GM19397 (cell line): ENCODE measurements at regions not wholly inside any gene's neighbourhood (a gene's known extent, or its start where the extent isn't known, plus 50 kb on each side); places are given as distances from the start of the nearest gene placed in this dataset.
"Not testable (repeated sequence)": the region's sequence is repeated elsewhere in the genome, so short reads cannot be mapped to it uniquely, and the experiment has no call there.

Experiments
- ATAC-seq: cut with Tn5 transposase; IDR thresholded peaks from one replicate; pipeline ENCODE4 v1.9.1; 2021; ENCODE audit warnings: mild to moderate bottlenecking, moderate library complexity; ENCODE audit not compliant: unreplicated experiment

DNA sequence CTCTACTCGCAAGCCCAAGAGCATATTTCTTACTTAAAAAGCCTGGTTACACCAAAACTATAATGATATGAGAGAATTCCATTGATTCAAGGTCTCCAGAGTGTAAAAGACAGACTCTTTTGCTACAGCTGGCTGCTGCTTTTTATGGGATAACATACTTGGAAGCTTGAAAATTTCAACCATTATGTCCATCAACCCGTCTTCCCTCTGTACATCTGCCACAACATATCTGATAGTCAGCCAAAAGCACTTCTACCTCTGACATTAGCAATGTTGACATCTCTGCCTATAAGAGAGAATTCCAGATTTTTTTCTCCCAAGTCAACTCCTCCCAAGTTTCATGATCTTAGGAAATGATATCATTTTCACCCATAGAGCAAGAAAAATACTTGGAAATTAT is 54.4 kb upstream of the IQCM start:
- ATAC-seq: no peak

GRCh38 chr4:149881744-149882143 is 66.1 kb upstream of the IQCM start:
- no peak for ATAC-seq

- ATAC-seq: no peak
Observed at GRCh38 chr4:149882251-149882650, 66.6 kb upstream of the IQCM start.

DNA sequence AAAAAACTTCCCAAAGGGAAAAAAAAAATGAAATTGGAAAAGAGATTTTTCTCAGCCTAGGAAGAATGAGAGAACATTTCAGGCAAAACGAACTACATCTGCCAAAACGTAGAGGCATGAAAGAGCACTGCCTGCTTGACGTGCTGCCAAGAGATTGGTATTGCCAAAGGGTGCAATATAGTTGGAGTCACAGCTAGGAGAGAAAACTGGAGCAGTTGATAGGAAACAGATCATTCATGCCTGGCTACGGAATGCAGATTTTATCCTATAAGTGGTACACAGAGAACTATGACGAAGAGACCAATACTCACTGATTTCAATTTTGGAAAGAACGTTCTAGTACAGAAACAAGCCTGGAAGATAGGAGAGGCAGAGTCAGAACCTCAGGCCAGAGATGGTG is 68.4 kb upstream of the IQCM start:
- ATAC-seq: no peak

GRCh38 chr4:149884529-149885181 is 69.0 kb upstream of the IQCM start:
- no peak for ATAC-seq

DNA sequence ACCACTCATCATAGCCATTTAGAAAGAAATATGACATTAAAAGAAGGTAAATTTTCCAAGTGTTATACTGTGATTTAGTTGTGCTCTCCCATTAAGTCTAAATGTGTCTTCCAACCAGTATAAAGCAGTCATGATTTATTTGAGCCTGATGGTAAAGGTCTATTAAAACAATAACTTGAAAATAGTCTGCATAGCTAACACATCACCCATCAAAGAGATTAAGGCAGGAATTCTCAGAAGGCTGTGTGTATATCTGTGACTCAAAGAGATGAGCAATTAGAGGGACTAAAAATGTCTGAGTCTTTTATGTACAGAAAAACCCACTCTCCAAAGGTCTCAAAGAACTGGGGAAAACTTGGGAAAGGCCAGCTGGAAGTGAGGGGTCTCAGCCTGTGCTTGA is 70.3 kb upstream of the IQCM start:
- no peak for ATAC-seq

DNA sequence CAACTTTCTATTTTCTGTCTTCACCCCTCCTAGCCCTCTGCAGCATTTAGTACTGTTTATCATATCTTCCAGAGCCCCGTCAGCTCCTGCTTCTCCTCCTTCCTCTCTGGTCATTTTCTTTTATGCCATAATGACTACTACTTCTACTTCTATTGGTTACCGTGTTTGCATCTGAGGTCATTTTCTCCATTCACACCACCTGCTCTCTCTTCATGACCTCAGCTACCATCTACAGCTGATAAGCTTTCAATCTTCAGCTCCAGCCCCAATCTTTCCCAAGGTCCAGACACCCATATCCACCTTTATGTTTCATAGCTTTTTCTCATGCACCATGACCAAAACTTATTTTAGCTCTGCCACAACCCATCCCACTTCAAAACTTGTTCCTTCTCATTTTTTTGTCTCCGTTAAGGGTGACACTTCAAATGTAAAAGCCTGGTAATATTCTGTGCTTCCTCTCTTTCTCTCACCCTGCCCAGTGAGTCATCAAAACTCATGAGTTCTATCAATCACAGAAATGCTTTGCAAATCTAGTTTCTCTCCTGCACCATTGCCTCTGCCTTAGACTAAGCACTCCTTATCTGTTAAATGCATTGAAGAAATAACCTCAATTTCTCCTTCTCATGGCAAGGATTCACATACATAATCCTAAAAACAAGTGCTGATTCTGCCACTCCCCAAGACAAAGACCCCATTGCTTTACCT is 71.3 kb upstream of the IQCM start:
- ATAC-seq: no peak

- ATAC-seq: no peak
Observed at GRCh38 chr4:149889991-149890390, 74.3 kb upstream of the IQCM start.

GRCh38 chr4:149890531-149890930 is 74.9 kb upstream of the IQCM start:
- ATAC-seq: no peak

- no peak for ATAC-seq
Observed at GRCh38 chr4:149891426-149891825, 75.8 kb upstream of the IQCM start.

DNA sequence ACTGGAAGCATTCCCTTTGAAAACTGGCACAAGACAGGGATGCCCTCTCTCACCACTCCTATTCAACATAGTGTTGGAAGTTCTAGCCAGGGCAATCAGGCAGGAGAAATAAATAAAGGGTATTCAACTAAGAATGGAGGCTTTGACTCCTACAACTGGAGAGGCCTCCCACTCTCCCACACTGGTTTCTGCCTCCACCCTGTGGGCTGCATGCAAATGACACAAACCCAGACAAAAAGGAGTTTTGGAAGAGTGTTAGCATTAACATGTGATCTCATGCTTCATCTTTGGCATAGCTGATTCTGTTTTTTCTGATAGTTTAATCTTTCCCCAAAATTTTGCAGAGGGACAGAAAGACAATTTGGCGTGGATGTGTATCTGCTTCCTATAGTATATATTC is 80.8 kb upstream of the IQCM start:
- ATAC-seq: no peak

- no peak for ATAC-seq
Observed at GRCh38 chr4:149897783-149898182, 82.1 kb upstream of the IQCM start.

DNA sequence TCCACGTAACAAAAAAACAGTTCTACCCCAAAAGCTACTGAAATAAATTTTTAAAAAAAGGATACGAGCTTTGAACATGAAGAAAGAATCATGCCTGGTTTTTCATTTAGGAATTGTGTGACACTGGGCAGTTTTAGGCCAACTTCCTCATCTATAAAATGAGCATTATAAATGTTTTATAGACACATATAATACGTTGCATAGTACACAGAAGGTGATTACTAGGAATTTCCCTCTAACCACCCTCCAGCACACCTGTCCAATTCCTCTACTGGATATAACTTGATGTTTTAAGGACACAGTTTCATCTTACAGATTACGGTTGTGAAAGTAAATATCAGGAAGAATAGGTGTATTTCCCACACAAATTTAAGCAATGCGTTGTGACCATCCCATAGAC is 85.5 kb upstream of the IQCM start:
- no peak for ATAC-seq

GRCh38 chr4:149902242-149902641 is 86.6 kb upstream of the IQCM start:
- ATAC-seq: no peak

DNA sequence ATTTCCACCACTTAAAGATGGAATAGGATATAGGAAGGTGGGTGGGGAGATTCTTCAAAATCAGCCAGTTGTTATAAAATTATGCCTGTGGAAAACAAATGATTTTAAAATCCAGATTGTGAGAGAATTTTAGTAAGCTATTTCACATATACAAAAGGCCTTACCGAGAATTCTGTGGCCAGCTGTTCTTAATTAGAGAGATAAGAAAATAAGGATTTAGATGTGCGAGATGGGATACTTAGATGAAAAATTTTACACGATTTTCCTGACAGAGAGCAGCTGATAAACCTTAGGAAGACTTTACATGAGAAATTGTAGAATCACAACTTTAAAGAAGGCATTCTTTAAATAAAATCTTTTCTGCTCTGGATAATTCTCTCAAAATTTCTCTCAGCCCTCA is 94.5 kb upstream of the IQCM start:
- ATAC-seq: no peak

- ATAC-seq: no peak
Observed at GRCh38 chr4:149910604-149911350, 95.1 kb upstream of the IQCM start.

DNA sequence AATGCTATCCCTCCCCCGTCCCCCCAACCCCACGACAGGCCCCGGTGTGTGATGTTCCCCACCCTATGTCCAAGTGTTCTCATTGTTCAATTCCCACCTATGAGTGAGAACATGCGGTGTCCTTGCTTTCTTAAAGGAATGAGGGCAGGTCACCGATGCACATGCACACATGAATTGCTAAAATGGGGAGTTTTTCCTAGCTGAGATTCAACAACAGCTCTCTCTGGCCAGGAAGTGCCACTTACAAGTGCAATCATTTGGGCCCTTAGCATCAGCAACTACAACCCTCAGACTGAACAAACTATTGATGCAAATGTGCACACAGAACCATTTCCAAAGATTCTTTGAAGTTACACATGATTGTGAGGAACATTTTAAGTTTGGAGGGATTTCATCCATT is 95.7 kb upstream of the IQCM start:
- ATAC-seq: no peak

GRCh38 chr4:149912000-149912399 is 96.4 kb upstream of the IQCM start:
- ATAC-seq: no peak

GRCh38 chr4:149914119-149915115 is 98.8 kb upstream of the IQCM start:
- peak; percentile 91 for ATAC-seq

DNA sequence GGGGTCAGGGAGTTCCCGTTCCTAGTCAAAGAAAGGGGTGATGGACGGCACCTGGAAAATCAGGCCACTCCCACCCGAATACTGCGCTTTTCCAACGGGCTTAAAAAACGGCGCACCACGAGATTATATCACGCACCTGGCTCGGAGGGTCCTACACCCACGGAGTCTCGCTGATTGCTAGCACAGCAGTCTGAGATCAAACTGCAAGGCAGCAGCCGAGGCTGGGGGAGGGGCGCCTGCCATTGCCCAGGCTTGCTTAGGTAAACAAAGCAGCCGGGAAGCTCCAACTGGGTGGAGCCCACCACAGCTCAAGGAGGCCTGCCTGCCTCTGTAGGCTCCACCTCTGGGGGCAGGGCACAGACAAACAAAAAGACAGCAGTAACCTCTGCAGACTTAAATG is 100.1 kb upstream of the IQCM start:
- ATAC-seq: not testable (repeated sequence)

GRCh38 chr4:149923736-149924135 is 108.1 kb upstream of the IQCM start:
- ATAC-seq: no peak
